Peyer's patch (tissue), 4 donors: ENCODE measurements at regions not wholly inside any gene's neighbourhood (a gene's known extent, or its start where the extent isn't known, plus 50 kb on each side); places are given as distances from the start of the nearest gene placed in this dataset.

ENCODE experiments used
- DNase-seq, 3 donors: peaks; one replicate each; pipeline ENCODE4 v3.0.0-alpha.2; 2017 to 2019
- H3K27ac ChIP-seq, 4 donors: fragments of 200-600 bp; sonication (generic); one replicate each; pipeline ENCODE4 v1.5.1; 2016 to 2019
- H3K27me3 ChIP-seq, 2 donors: fragments of 200-600 bp; sonication (generic); one replicate each; pipeline ENCODE4 v1.5.1; 2019
- H3K36me3 ChIP-seq, 3 donors: fragments of 200-600 bp; sonication (generic); one replicate each; pipeline ENCODE4 v1.5.1; 2016 to 2019
- H3K4me1 ChIP-seq, 4 donors: fragments of 200-600 bp; sonication (generic); one replicate each; pipeline ENCODE4 v1.5.1; 2016 to 2019
- H3K4me3 ChIP-seq, 4 donors: fragments of 200-600 bp; sonication (generic); 1 replicate in 3 of 4; 2 replicates in 1 of 4; pipeline ENCODE4 v1.5.1; 2016 to 2019; ENCODE audit warnings: mild to moderate bottlenecking in 1 of 4
- H3K9me3 ChIP-seq, 4 donors: fragments of 200-600 bp; sonication (generic); one replicate each; pipeline ENCODE4 v1.5.1; 2016 to 2019; ENCODE audit warnings: mild to moderate bottlenecking in 1 of 4
- POLR2A ChIP-seq, 2 donors: fragments of 450-650 bp; IDR thresholded peaks; one replicate each; pipeline ENCODE4 v1.5.1; 2017; ENCODE audit warnings: antibody characterized with exemption in 2 of 2, mild to moderate bottlenecking in 2 of 2, moderate library complexity in 2 of 2
- TF ChIP-seq, protein P1 (sequence below), 6 experiments: fragments of 450-650 bp in 4 of 6; fragments of 200-600 bp in 2 of 6; sonication (generic) in 1 of 6; IDR thresholded peaks; one replicate each; pipeline ENCODE4 v1.5.1; 2017 to 2019; ENCODE audit warnings: antibody characterized with exemption in 6 of 6, mild to moderate bottlenecking in 3 of 6, moderate library complexity in 1 of 6

GRCh38 chr6:22708469-22708868 lies 139.1 kb downstream of the HDGFL1 start:
- H3K4me3 ChIP-seq, result no peak overlapping the region
- DNase-seq, result no peak
- no peak overlapping the region for H3K27ac ChIP-seq
- no peaks in the 10 kb centered on the region for H3K4me1 ChIP-seq
- TF ChIP-seq, protein P1, sequence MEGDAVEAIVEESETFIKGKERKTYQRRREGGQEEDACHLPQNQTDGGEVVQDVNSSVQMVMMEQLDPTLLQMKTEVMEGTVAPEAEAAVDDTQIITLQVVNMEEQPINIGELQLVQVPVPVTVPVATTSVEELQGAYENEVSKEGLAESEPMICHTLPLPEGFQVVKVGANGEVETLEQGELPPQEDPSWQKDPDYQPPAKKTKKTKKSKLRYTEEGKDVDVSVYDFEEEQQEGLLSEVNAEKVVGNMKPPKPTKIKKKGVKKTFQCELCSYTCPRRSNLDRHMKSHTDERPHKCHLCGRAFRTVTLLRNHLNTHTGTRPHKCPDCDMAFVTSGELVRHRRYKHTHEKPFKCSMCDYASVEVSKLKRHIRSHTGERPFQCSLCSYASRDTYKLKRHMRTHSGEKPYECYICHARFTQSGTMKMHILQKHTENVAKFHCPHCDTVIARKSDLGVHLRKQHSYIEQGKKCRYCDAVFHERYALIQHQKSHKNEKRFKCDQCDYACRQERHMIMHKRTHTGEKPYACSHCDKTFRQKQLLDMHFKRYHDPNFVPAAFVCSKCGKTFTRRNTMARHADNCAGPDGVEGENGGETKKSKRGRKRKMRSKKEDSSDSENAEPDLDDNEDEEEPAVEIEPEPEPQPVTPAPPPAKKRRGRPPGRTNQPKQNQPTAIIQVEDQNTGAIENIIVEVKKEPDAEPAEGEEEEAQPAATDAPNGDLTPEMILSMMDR (IDR thresholded peaks at IDR 0.05), result no peak
- TF ChIP-seq POLR2A (IDR thresholded peaks at IDR 0.05), result no peak
- H3K36me3 ChIP-seq, result no peaks in the 10 kb centered on the region
- H3K27me3 ChIP-seq, result no peaks in the 10 kb centered on the region
- no peaks in the 10 kb centered on the region for H3K9me3 ChIP-seq

GRCh38 chr6:22709803-22710202 lies 140.4 kb downstream of the HDGFL1 start:
- Histone ChIP-seq H3K4me1 (no peaks in the 10 kb centered on the region), H3K9me3 (no peaks in the 10 kb centered on the region), H3K27me3 (no peaks in the 10 kb centered on the region), H3K27ac (no peak overlapping the region), H3K4me3 (no peak overlapping the region), H3K36me3 (no peaks in the 10 kb centered on the region)
- no peak for TF ChIP-seq POLR2A (IDR thresholded peaks at IDR 0.05)
- TF ChIP-seq, protein P1 (IDR thresholded peaks at IDR 0.05), result no peak
- no peak for DNase-seq

GRCh38 chr6:22716721-22717120 lies 147.4 kb downstream of the HDGFL1 start:
- TF ChIP-seq, protein P1 (IDR thresholded peaks at IDR 0.05), result no peak
- no peak for TF ChIP-seq POLR2A (IDR thresholded peaks at IDR 0.05)
- DNase-seq, result no peak
- H3K27me3 ChIP-seq, result no peaks in the 10 kb centered on the region
- no peak overlapping the region for H3K4me3 ChIP-seq
- H3K36me3 ChIP-seq, result no peaks in the 10 kb centered on the region
- H3K9me3 ChIP-seq, result no peaks in the 10 kb centered on the region
- no peaks in the 10 kb centered on the region for H3K4me1 ChIP-seq
- no peak overlapping the region for H3K27ac ChIP-seq

DNA sequence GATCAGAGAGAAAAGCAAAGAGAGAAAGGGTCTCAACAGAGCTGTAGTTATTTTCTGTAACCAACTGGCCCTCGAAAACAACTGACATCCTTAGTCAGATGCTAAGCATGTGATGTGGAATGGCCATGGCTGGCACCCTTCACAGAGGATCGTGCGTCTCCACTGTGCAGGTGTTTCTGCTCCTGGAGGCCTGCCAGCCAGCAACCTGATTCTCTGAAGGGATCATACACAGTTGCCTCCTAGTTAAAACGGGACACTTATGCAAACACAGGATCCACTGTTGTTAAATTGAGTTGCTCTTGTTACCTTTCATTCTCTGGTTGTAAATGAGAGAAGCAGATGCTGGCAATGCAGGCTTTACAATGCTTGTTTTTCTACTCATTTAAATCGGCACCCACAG lies 148.5 kb downstream of the HDGFL1 start:
- no peak for TF ChIP-seq POLR2A (IDR thresholded peaks at IDR 0.05)
- TF ChIP-seq, protein P1 (IDR thresholded peaks at IDR 0.05), result no peak
- no peaks in the 10 kb centered on the region for H3K27me3 ChIP-seq
- H3K27ac ChIP-seq, result no peak overlapping the region
- no peaks in the 10 kb centered on the region for H3K4me1 ChIP-seq
- H3K9me3 ChIP-seq, result peaks cover 0 to 6% (median 0%) of the 10 kb centered on the region in 4 donors
- no peaks in the 10 kb centered on the region for H3K36me3 ChIP-seq
- DNase-seq, result no peak
- no peak overlapping the region for H3K4me3 ChIP-seq

DNA sequence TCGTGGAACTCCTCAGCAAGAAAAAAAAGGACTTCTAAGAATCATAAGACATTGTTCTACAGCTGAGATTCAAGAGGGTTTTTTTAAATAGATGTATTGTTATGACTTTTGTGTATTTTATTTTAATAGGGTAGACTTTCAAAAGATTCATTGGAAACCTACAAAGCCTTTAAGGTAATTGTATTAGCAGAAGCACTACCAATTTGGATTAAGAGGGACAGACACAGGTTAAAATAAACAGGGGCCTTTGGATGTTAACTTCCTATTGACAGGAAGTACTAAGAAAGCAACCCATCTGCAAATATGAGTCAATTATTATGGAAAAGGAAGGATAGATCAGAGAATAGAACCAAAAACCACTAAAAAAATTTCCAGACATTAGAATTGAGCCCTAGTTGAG lies 153.5 kb downstream of the HDGFL1 start:
- H3K27ac ChIP-seq, result no peak overlapping the region
- TF ChIP-seq, protein P1 (IDR thresholded peaks at IDR 0.05), result no peak
- no peak for TF ChIP-seq POLR2A (IDR thresholded peaks at IDR 0.05)
- no peak for DNase-seq
- no peaks in the 10 kb centered on the region for H3K27me3 ChIP-seq
- H3K4me3 ChIP-seq, result no peak overlapping the region
- H3K36me3 ChIP-seq, result no peaks in the 10 kb centered on the region
- H3K4me1 ChIP-seq, result no peaks in the 10 kb centered on the region
- H3K9me3 ChIP-seq, result peaks cover 0 to 7% (median 0%) of the 10 kb centered on the region in 4 donors

DNA sequence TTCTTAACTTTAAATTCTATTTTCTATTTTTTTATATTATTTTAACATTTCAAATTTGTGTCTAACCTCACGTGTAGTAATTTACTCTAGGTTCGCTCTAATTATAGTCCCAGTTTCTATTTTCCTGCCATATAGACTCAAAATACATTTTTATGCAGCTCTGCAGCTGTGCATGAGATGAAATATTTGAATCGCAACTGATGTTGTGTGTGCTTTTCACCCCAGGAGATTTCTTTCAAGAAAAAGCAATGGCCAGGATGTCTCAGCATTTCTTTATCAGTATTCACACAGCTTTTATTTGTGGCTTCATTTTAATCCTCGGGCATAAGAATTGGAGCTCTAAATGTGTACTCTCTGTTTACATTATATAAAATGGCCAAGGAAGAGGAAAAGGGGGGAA lies 157.6 kb downstream of the HDGFL1 start:
- peaks cover 0 to 7% (median 0%) of the 10 kb centered on the region in 4 donors for H3K9me3 ChIP-seq
- no peaks in the 10 kb centered on the region for H3K27me3 ChIP-seq
- no peaks in the 10 kb centered on the region for H3K36me3 ChIP-seq
- TF ChIP-seq, protein P1 (IDR thresholded peaks at IDR 0.05), result no peak
- no peak for TF ChIP-seq POLR2A (IDR thresholded peaks at IDR 0.05)
- DNase-seq, result no peak
- H3K27ac ChIP-seq, result no peak overlapping the region
- no peaks in the 10 kb centered on the region for H3K4me1 ChIP-seq
- no peak overlapping the region for H3K4me3 ChIP-seq
